H1 (cell line): ENCODE measurements at regions not wholly inside any gene's neighbourhood (a gene's known extent, or its start where the extent isn't known, plus 50 kb on each side); places are given as distances from the start of the nearest gene placed in this dataset.

Experiments
- CTCF ChIA-PET: fragments of 300-600 bp; sonication (Branson Sonifier 250); formaldehyde crosslinking; loops from one replicate; lab custom pipeline; 2021; ENCODE audit not compliant: partially characterized antibody; lab: Charles Lee
- POLR2A ChIA-PET: fragments of 300-600 bp; sonication (Branson Sonifier 250); formaldehyde crosslinking; loops from one replicate; lab custom pipeline; 2021; ENCODE audit warnings: inconsistent platforms; ENCODE audit not compliant: partially characterized antibody; lab: Charles Lee
- DNase-seq, 2 experiments: peaks; one replicate each; pipeline versions ENCODE4 v3.0.0 to v3.0.0-alpha.2; 2010 to 2022; ENCODE audit warnings: low spot score in 2 of 2, low read depth in 1 of 2, mixed read lengths in 1 of 2
- FAIRE-seq: peaks from 2 replicates; lab custom pipeline; 2011; peaks lifted over from hg19 to GRCh38; lab: Jason Lieb, UNC
- H2AFZ ChIP-seq: 2 replicates; pipeline ENCODE4 v1.8.1; 2012; ENCODE audit warnings: low read length, inconsistent platforms
- H2AK5ac ChIP-seq: 2 replicates; pipeline ENCODE4 v1.6.1; 2013; ENCODE audit warnings: low read depth, low read length
- H2BK120ac ChIP-seq: replicated peaks from 2 replicates; pipeline ENCODE3; 2013; ENCODE audit warnings: low read depth, low read length, inconsistent platforms
- H2BK12ac ChIP-seq: 2 replicates; pipeline ENCODE4 v1.6.1; 2013; ENCODE audit warnings: low read depth, low read length
- H2BK15ac ChIP-seq: 2 replicates; pipeline ENCODE4 v1.6.1; 2013; ENCODE audit warnings: low read length
- H2BK20ac ChIP-seq: 2 replicates; pipeline ENCODE4 v1.6.1; 2013; ENCODE audit warnings: low read length
- H2BK5ac ChIP-seq: 2 replicates; pipeline ENCODE4 v1.6.1; 2013; ENCODE audit warnings: low read depth, low read length
- H3K14ac ChIP-seq: 2 replicates; pipeline ENCODE4 v1.6.1; 2013; ENCODE audit warnings: inconsistent platforms; ENCODE audit not compliant: insufficient read length
- H3K18ac ChIP-seq: 2 replicates; pipeline ENCODE4 v1.6.1; 2013; ENCODE audit warnings: low read length; ENCODE audit errors: extremely low read depth
- H3K23ac ChIP-seq: 2 replicates; pipeline ENCODE4 v1.6.1; 2013; ENCODE audit warnings: inconsistent platforms; ENCODE audit not compliant: insufficient read length
- H3K23me2 ChIP-seq: 2 replicates; pipeline ENCODE4 v1.6.1; 2013; ENCODE audit warnings: low read depth, low read length
- H3K27ac ChIP-seq: 2 replicates; pipeline ENCODE4 v1.6.1; 2011; ENCODE audit warnings: low read depth, low read length, inconsistent platforms
- H3K27me3 ChIP-seq, 4 experiments: replicated peaks in 1 of 4; 1 replicate in 1 of 4; 2 replicates in 3 of 4; pipeline versions ENCODE4 v1.6.1 to v1.8.1; 2011 to 2013; ENCODE audit warnings: low read length in 3 of 4, mild to moderate bottlenecking in 3 of 4, inconsistent platforms in 2 of 4, mixed read lengths in 2 of 4, moderate library complexity in 1 of 4; ENCODE audit not compliant: control insufficient read depth in 3 of 4, insufficient read depth in 3 of 4; ENCODE audit errors: extremely low read depth in 1 of 4
- H3K36me3 ChIP-seq, 4 experiments: 2 replicates each; pipeline versions ENCODE4 v1.6.1 to v1.8.1; 2011 to 2013; ENCODE audit warnings: mild to moderate bottlenecking in 4 of 4, low read length in 3 of 4, moderate library complexity in 2 of 4, control low read depth in 1 of 4, inconsistent platforms in 1 of 4; ENCODE audit not compliant: insufficient read depth in 4 of 4, control insufficient read depth in 2 of 4
- H3K4ac ChIP-seq: replicated peaks from 2 replicates; pipeline ENCODE3; 2013; ENCODE audit warnings: low read length, low read depth, mixed read lengths, inconsistent platforms; ENCODE audit not compliant: insufficient read length
- H3K4me1 ChIP-seq, 4 experiments: replicated peaks in 1 of 4; 1 replicate in 1 of 4; 2 replicates in 3 of 4; pipeline versions ENCODE4 v1.6.1 to v1.8.1; 2011 to 2013; ENCODE audit warnings: low read length in 3 of 4, inconsistent platforms in 2 of 4, mixed read lengths in 1 of 4; ENCODE audit not compliant: insufficient read depth in 4 of 4, control insufficient read depth in 3 of 4
- H3K4me2 ChIP-seq, 2 experiments: 2 replicates each; pipeline versions ENCODE4 v1.6.1 to v1.8.1; 2011 to 2013; ENCODE audit warnings: low read depth in 2 of 2, low read length in 2 of 2, control low read depth in 1 of 2, inconsistent platforms in 1 of 2, mild to moderate bottlenecking in 1 of 2; ENCODE audit not compliant: insufficient read depth in 1 of 2
- H3K4me3 ChIP-seq, 4 experiments: fragments of 200-600, 300-600 bp in 1 of 4; sonication (generic), shearing (Covaris generic), sonication (Bioruptor Twin) in 1 of 4; 2 replicates each; pipeline versions ENCODE4 v1.5.1 to v1.8.1; 2011 to 2016; ENCODE audit warnings: low read length in 4 of 4, low read depth in 3 of 4, control low read depth in 2 of 4, inconsistent platforms in 2 of 4, mild to moderate bottlenecking in 2 of 4, mixed read lengths in 1 of 4, moderate library complexity in 1 of 4; ENCODE audit not compliant: insufficient read depth in 2 of 4; ENCODE audit errors: extremely low read depth in 1 of 4
- H3K56ac ChIP-seq: replicated peaks from 2 replicates; pipeline ENCODE3; 2013; ENCODE audit warnings: low read depth, mild to moderate bottlenecking, mixed read lengths, low read length, inconsistent platforms; ENCODE audit not compliant: insufficient read length
- H3K79me1 ChIP-seq: 2 replicates; pipeline ENCODE4 v1.6.1; 2013; ENCODE audit warnings: low read depth, low read length, control low read depth
- H3K79me2 ChIP-seq, 2 experiments: 2 replicates each; pipeline versions ENCODE4 v1.6.1 to v1.8.1; 2012 to 2013; ENCODE audit warnings: low read length in 2 of 2, mild to moderate bottlenecking in 2 of 2, inconsistent platforms in 1 of 2; ENCODE audit not compliant: insufficient read depth in 2 of 2, control insufficient read depth in 1 of 2
- H3K9ac ChIP-seq, 4 experiments: replicated peaks in 1 of 4; 1 replicate in 1 of 4; 2 replicates in 3 of 4; pipeline versions ENCODE4 v1.6.1 to v1.8.1; 2011 to 2013; ENCODE audit warnings: low read depth in 3 of 4, low read length in 3 of 4, control low read depth in 2 of 4, mild to moderate bottlenecking in 2 of 4, moderate library complexity in 2 of 4, inconsistent platforms in 1 of 4; ENCODE audit errors: extremely low read depth in 1 of 4
- H3K9me3 ChIP-seq, 2 experiments: 2 replicates each; pipeline versions ENCODE4 v1.6.1 to v1.8.1; 2012 to 2013; ENCODE audit warnings: mild to moderate bottlenecking in 2 of 2, moderate library complexity in 2 of 2, control low read depth in 1 of 2, inconsistent platforms in 1 of 2, low read depth in 1 of 2, low read length in 1 of 2, mixed read lengths in 1 of 2; ENCODE audit not compliant: insufficient read depth in 2 of 2
- H4K20me1 ChIP-seq, 2 experiments: replicated peaks in 1 of 2; 2 replicates each; pipeline versions ENCODE3 to v1.8.1; 2011 to 2013; ENCODE audit warnings: inconsistent platforms in 2 of 2, low read length in 2 of 2, mild to moderate bottlenecking in 1 of 2; ENCODE audit not compliant: insufficient read depth in 2 of 2, control insufficient read depth in 1 of 2
- H4K5ac ChIP-seq: 2 replicates; pipeline ENCODE4 v1.6.1; 2013; ENCODE audit warnings: low read length, low read depth, mixed read lengths, inconsistent platforms; ENCODE audit not compliant: insufficient read length
- H4K8ac ChIP-seq: 2 replicates; pipeline ENCODE4 v1.8.0; 2013; ENCODE audit warnings: mild to moderate bottlenecking, moderate library complexity, low read length, inconsistent platforms; ENCODE audit not compliant: insufficient read depth; ENCODE audit errors: extremely low read depth
- H4K91ac ChIP-seq: replicated peaks from 2 replicates; pipeline ENCODE3; 2013; ENCODE audit warnings: low read length, mixed read lengths, inconsistent platforms; ENCODE audit not compliant: insufficient read length
- CHD2 ChIP-seq: IDR thresholded peaks from 2 replicates; pipeline ENCODE4 v1.6.1; 2012; ENCODE audit warnings: low read length, improper control_type of control experiment
- HDAC6 ChIP-seq: IDR thresholded peaks from one replicate; pipeline ENCODE4 v1.7.1; 2012; ENCODE audit warnings: low read depth, mild to moderate bottlenecking, inconsistent platforms, low read length, moderate library complexity
- PHF8 ChIP-seq: fragments of 200-600 bp; sonication (generic); conservative IDR thresholded peaks from 2 replicates; pipeline ENCODE4 v1.7.1; 2012; ENCODE audit warnings: low read depth, mild to moderate bottlenecking, inconsistent platforms, low read length, moderate library complexity
- POLR2A ChIP-seq, 2 experiments: IDR thresholded peaks; 1 replicate in 1 of 2; 2 replicates in 1 of 2; pipeline ENCODE4 v1.6.1; 2011; ENCODE audit warnings: low read depth in 2 of 2, low read length in 2 of 2, mild to moderate bottlenecking in 2 of 2; ENCODE audit errors: control extremely low read depth in 1 of 2
- WGBS, 2 experiments: shearing (Covaris generic) in 1 of 2; methylation state at CpG; one replicate each; pipeline versions ENCODE4 v1.1.6 to v1.1.7; 2013 to 2015; ENCODE audit warnings: low lambda C conversion rate in 2 of 2, mixed read lengths in 2 of 2, inconsistent platforms in 1 of 2, low coverage in 1 of 2, missing lambda C conversion rate in 1 of 2; ENCODE audit not compliant: insufficient replicate concordance in 2 of 2, insufficient coverage in 1 of 2, insufficient read length in 1 of 2; ENCODE audit errors: extremely low coverage in 1 of 2, missing lambda C conversion rate in 1 of 2; 5-methylcytosine and 5-hydroxymethylcytosine counted together
- TF ChIP-seq, protein P1 (sequence below): IDR thresholded peaks from 2 replicates; pipeline ENCODE4 v1.6.1; 2012; ENCODE audit warnings: inconsistent platforms

DNA sequence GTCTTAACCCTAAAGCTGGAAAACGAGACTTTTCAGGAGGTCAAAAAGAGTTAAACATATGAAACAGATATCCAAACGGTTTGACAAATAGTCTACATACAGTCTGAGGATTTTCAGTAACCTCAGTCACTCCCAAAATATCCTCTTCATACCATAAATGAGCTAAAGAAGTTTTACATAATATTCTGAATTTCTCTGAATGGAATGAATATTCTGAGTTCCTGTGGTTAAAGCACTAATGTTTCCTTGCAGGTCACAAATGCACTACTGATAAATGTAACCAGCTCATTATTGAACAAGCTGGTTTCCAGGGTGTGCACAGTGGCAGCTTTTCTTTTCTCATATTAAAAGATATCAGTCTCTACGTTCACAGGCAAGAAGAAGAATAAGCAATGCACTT is 137.4 kb upstream of the POU1F1 start:
- H3K4ac ChIP-seq = no peak overlapping the region
- no peak overlapping the region for H4K5ac ChIP-seq
- H2BK5ac ChIP-seq = no peak overlapping the region
- no peak overlapping the region for H3K18ac ChIP-seq
- TF ChIP-seq, protein P1, sequence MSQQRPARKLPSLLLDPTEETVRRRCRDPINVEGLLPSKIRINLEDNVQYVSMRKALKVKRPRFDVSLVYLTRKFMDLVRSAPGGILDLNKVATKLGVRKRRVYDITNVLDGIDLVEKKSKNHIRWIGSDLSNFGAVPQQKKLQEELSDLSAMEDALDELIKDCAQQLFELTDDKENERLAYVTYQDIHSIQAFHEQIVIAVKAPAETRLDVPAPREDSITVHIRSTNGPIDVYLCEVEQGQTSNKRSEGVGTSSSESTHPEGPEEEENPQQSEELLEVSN = no peak
- no peak for TF ChIP-seq HDAC6
- TF ChIP-seq CHD2 = no peak
- no peak for TF ChIP-seq POLR2A (IDR thresholded peaks at IDR 0.05; ENCODE audit: control extremely low read depth in 1 of 2, low read depth in 2 of 2, low read length in 2 of 2)
- no peak for TF ChIP-seq PHF8
- FAIRE-seq (no peak), DNase-seq (no peak)
- no peak overlapping the region for H4K8ac ChIP-seq
- 92% methylated on average over 3 of the region's 3 CpGs; no CpG with 5 or more reads in 1 of the 2 experiments for whole genome bisulfite sequencing, 2 experiments
- no peak overlapping the region for H3K56ac ChIP-seq
- no peaks in the 10 kb centered on the region for H3K36me3 ChIP-seq
- H3K23me2 ChIP-seq = no peaks in the 10 kb centered on the region
- H3K4me1 ChIP-seq = no peaks in the 10 kb centered on the region
- no peaks in the 10 kb centered on the region for H3K79me1 ChIP-seq
- no peak overlapping the region for H4K91ac ChIP-seq
- H3K4me3 ChIP-seq = no peak overlapping the region
- CTCF ChIA-PET = no interaction called here
- H2BK12ac ChIP-seq = no peak overlapping the region
- no peak overlapping the region for H3K4me2 ChIP-seq
- no peak overlapping the region for H2AFZ ChIP-seq
- H2BK20ac ChIP-seq = no peak overlapping the region
- H2BK120ac ChIP-seq = no peak overlapping the region
- H3K79me2 ChIP-seq = no peaks in the 10 kb centered on the region
- H3K9me3 ChIP-seq = no peaks in the 10 kb centered on the region
- H3K27me3 ChIP-seq = no peaks in the 10 kb centered on the region
- no peak overlapping the region for H3K23ac ChIP-seq
- H3K14ac ChIP-seq = no peak overlapping the region
- H2AK5ac ChIP-seq = no peak overlapping the region
- no peak overlapping the region for H3K9ac ChIP-seq
- no peaks in the 10 kb centered on the region for H4K20me1 ChIP-seq
- no peak overlapping the region for H2BK15ac ChIP-seq
- POLR2A ChIA-PET = no interaction called here
- no peak overlapping the region for H3K27ac ChIP-seq
